ENCODE measurements at regions not wholly inside any gene's neighbourhood (a gene's known extent, or its start where the extent isn't known, plus 50 kb on each side); places are given as distances from the start of the nearest gene placed in this dataset.

DNA sequence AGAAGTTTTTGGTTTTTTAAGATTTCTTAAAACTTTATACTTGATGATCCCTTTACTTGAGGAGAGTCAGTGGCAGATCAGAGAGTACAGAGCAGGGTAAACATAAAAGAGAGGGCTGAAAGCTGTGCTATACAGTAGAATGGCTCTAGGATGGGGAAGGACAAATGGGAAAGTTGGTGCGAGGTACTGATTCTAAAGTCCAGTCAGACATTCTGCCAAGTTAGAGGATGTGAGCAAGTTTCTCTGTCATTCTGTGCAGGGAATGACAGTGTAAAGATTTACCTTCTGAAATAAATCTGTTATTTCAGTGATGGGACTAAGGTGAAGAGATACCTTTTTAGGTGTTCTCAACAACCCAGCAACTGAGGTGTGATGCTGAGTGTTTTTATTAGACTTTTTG, 100.1 kb upstream of the GBE1 start:
- no peaks in the 10 kb centered on the region for H3K36me3 ChIP-seq
- no peak overlapping the region for H3K27ac ChIP-seq
- TF ChIP-seq, protein P1, sequence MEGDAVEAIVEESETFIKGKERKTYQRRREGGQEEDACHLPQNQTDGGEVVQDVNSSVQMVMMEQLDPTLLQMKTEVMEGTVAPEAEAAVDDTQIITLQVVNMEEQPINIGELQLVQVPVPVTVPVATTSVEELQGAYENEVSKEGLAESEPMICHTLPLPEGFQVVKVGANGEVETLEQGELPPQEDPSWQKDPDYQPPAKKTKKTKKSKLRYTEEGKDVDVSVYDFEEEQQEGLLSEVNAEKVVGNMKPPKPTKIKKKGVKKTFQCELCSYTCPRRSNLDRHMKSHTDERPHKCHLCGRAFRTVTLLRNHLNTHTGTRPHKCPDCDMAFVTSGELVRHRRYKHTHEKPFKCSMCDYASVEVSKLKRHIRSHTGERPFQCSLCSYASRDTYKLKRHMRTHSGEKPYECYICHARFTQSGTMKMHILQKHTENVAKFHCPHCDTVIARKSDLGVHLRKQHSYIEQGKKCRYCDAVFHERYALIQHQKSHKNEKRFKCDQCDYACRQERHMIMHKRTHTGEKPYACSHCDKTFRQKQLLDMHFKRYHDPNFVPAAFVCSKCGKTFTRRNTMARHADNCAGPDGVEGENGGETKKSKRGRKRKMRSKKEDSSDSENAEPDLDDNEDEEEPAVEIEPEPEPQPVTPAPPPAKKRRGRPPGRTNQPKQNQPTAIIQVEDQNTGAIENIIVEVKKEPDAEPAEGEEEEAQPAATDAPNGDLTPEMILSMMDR (IDR thresholded peaks at IDR 0.05): no peak
- TF ChIP-seq POLR2A (IDR thresholded peaks at IDR 0.05): no peak
- H3K9me3 ChIP-seq: no peaks in the 10 kb centered on the region
- no peaks in the 10 kb centered on the region for H3K27me3 ChIP-seq
- no peaks in the 10 kb centered on the region for H3K4me1 ChIP-seq
- DNase-seq: no peak
- no peak overlapping the region for H3K4me3 ChIP-seq

DNA sequence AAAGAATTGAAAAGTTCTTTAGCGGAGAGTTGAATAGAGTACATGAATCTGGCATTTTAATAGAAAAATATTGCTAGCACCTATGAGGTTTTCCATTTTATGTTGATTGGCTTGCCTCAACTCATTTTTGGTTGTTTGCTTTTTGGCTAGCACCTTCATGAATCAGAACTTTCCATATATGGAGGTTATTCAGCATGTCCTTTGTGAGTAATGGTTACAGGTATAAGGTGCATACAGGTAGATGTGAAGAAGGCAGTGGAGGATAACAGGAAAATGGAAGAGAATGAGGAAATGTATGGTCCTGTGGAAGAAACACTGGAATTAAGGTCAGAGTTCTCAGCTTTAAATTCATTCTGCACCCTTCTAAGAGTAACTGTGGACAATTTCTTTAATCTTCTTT, 98.1 kb upstream of the GBE1 start:
- H3K4me3 ChIP-seq: no peak overlapping the region
- H3K36me3 ChIP-seq: no peaks in the 10 kb centered on the region
- no peaks in the 10 kb centered on the region for H3K27me3 ChIP-seq
- no peak overlapping the region for H3K27ac ChIP-seq
- no peaks in the 10 kb centered on the region for H3K9me3 ChIP-seq
- no peaks in the 10 kb centered on the region for H3K4me1 ChIP-seq
- no peak for DNase-seq
- TF ChIP-seq, protein P1 (IDR thresholded peaks at IDR 0.05): no peak
- no peak for TF ChIP-seq POLR2A (IDR thresholded peaks at IDR 0.05)

DNA sequence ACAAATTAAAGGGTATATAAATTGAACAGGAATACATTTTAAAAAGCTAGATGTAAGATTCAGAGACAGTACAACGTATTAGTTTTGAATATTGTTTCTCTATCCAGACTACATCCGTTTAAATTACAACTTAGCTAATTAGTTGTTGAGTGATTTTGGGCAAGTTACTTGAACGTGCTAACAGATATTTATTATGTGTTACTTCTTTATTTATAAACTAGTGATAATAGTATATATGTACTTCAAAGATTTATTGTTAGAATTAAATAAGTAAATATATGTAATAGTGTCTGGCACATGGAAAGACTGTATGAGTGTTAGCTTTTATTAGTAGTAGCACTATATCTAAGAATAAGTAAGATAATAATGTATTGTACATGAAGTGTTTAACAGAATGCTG, 92.0 kb upstream of the GBE1 start:
- Histone ChIP-seq H3K27me3 (no peaks in the 10 kb centered on the region), H3K36me3 (no peaks in the 10 kb centered on the region), H3K9me3 (no peaks in the 10 kb centered on the region), H3K4me1 (no peaks in the 10 kb centered on the region), H3K4me3 (no peak overlapping the region), H3K27ac (no peak overlapping the region)
- TF ChIP-seq, protein P1 (IDR thresholded peaks at IDR 0.05): no peak
- TF ChIP-seq POLR2A (IDR thresholded peaks at IDR 0.05): no peak
- no peak for DNase-seq

DNA sequence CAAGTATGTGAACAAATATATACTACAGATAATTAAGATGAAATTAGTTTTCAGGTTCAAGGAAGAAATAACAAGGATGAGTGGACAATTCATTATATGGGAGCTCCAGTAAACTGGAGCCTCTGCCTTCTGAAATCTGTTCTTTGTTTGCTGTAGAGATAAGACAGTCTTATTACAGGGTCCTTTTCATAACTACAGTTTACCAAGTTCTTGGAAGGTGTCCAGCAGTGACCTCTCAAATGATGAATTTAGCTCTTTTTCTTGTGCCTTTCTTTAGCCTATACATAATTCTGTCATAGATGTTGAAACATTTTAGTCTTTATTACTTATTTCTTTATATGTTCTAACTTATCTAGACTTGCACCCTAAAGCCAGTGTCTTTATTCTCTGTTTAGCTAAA, 89.7 kb upstream of the GBE1 start:
- Histone ChIP-seq H3K27me3 (no peaks in the 10 kb centered on the region), H3K9me3 (no peaks in the 10 kb centered on the region), H3K36me3 (no peaks in the 10 kb centered on the region), H3K4me3 (no peak overlapping the region), H3K4me1 (no peaks in the 10 kb centered on the region), H3K27ac (no peak overlapping the region)
- TF ChIP-seq, protein P1 (IDR thresholded peaks at IDR 0.05): no peak
- no peak for TF ChIP-seq POLR2A (IDR thresholded peaks at IDR 0.05)
- no peak for DNase-seq

DNA sequence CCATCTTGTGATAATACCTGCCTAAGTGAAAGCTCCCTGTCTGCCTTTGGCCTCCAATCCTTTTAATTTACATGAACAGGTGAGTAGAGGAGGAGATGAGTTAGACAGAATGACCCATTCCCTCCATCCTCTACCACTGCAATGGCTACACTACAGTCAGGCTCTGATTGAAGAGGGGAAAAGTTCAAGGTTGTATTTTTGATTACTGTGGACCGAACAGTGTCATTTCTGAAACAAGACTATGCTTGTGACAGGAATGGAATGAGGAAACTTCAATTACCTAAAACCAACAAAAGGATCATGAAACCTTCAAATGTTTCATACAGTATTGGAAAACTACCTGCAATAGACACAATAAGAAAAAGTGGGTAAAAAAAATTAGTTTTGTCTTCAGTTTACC, 85.5 kb upstream of the GBE1 start:
- H3K36me3 ChIP-seq: no peaks in the 10 kb centered on the region
- TF ChIP-seq POLR2A (IDR thresholded peaks at IDR 0.05): no peak
- TF ChIP-seq, protein P1 (IDR thresholded peaks at IDR 0.05): no peak
- no peaks in the 10 kb centered on the region for H3K27me3 ChIP-seq
- no peak overlapping the region for H3K27ac ChIP-seq
- no peak overlapping the region for H3K4me3 ChIP-seq
- no peak for DNase-seq
- no peaks in the 10 kb centered on the region for H3K9me3 ChIP-seq
- H3K4me1 ChIP-seq: no peaks in the 10 kb centered on the region

DNA sequence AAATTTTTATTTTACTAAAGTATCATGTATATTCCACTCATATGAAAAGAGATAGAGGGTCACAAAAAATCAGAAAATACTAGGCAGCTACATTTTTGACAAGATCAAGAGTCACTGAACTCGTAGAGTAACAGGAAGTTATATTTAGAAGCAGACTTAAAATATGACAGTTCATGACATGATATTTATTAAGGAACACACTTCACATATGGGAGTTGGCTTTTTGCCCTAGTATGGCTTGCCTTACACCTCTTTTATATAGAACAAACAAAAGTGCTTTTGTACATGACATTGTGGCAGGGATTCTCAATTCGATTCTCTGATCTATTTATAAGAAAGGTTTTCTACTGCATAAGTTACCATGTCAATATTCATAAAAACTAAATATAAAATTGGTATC, 80.1 kb upstream of the GBE1 start:
- H3K27ac ChIP-seq: no peak overlapping the region
- H3K9me3 ChIP-seq: no peaks in the 10 kb centered on the region
- no peaks in the 10 kb centered on the region for H3K4me1 ChIP-seq
- DNase-seq: no peak
- TF ChIP-seq POLR2A (IDR thresholded peaks at IDR 0.05): no peak
- TF ChIP-seq, protein P1 (IDR thresholded peaks at IDR 0.05): no peak
- no peaks in the 10 kb centered on the region for H3K36me3 ChIP-seq
- H3K4me3 ChIP-seq: no peak overlapping the region
- no peaks in the 10 kb centered on the region for H3K27me3 ChIP-seq

Measured in Peyer's patch (tissue), 4 donors.